NOMO-1 treated with DMSO at 0.1 percent for 48 hours (cell line): ENCODE measurements at regions not wholly inside any gene's neighbourhood (a gene's known extent, or its start where the extent isn't known, plus 50 kb on each side); places are given as distances from the start of the nearest gene placed in this dataset.
A peak's percentile ranks its signal among the peaks of the same experiment; 100 is the strongest.

Experiments used
- DNase-seq: peaks from one replicate; lab custom pipeline; 2025; ENCODE audit not compliant: unreplicated experiment; lab: John Stamatoyannopoulos, UW

GRCh38 chr13:73281746-73282145, 222.9 kb downstream of the KLF5 start:
- no peak for DNase-seq

GRCh38 chr13:73278186-73278585, 219.4 kb downstream of the KLF5 start:
- no peak for DNase-seq

- DNase-seq = no peak
These were observed 216.4 kb downstream of the KLF5 start for GRCh38 chr13:73275163-73275562.

- DNase-seq = no peak
These were observed 215.3 kb downstream of the KLF5 start for GRCh38 chr13:73274147-73274546.

GRCh38 chr13:73273745-73274144, 214.9 kb downstream of the KLF5 start:
- DNase-seq = no peak

GRCh38 chr13:73273276-73273675, 214.5 kb downstream of the KLF5 start:
- DNase-seq = no peak

- DNase-seq = no peak
These were observed 214.0 kb downstream of the KLF5 start for GRCh38 chr13:73272831-73273230.

GRCh38 chr13:73268306-73268705, 209.5 kb downstream of the KLF5 start:
- DNase-seq = no peak

GRCh38 chr13:73266640-73267180, 207.9 kb downstream of the KLF5 start:
- no peak for DNase-seq

GRCh38 chr13:73262862-73263627, 204.2 kb downstream of the KLF5 start:
- no peak for DNase-seq

- DNase-seq = no peak
These were observed 203.0 kb downstream of the KLF5 start for GRCh38 chr13:73261739-73262216.

GRCh38 chr13:73259061-73260017, 200.5 kb downstream of the KLF5 start:
- DNase-seq = peak; percentile 5

GRCh38 chr13:73258406-73258805, 199.6 kb downstream of the KLF5 start:
- no peak for DNase-seq

- no peak for DNase-seq
These were observed 196.0 kb downstream of the KLF5 start for GRCh38 chr13:73254827-73255226.

GRCh38 chr13:73251626-73252265, 192.9 kb downstream of the KLF5 start:
- no peak for DNase-seq

- DNase-seq = no peak
These were observed 191.3 kb downstream of the KLF5 start for GRCh38 chr13:73250061-73250460.

- no peak for DNase-seq
These were observed 190.1 kb downstream of the KLF5 start for GRCh38 chr13:73248711-73249580.

GRCh38 chr13:73248154-73248553, 189.3 kb downstream of the KLF5 start:
- no peak for DNase-seq

GRCh38 chr13:73245246-73245645, 186.4 kb downstream of the KLF5 start:
- no peak for DNase-seq

- no peak for DNase-seq
These were observed 185.7 kb downstream of the KLF5 start for GRCh38 chr13:73244467-73244866.
